Sigmoid colon (tissue), 6 donors: ENCODE measurements at regions not wholly inside any gene's neighbourhood (a gene's known extent, or its start where the extent isn't known, plus 50 kb on each side); places are given as distances from the start of the nearest gene placed in this dataset.

ENCODE experiments used
- DNase-seq: peaks from one replicate; pipeline ENCODE4 v3.0.0-alpha.2; 2019
- H3K27ac ChIP-seq, 4 donors: fragments of 200-600 bp; sonication (generic); one replicate each; pipeline ENCODE4 v1.5.1; 2016 to 2019; ENCODE audit warnings: mild to moderate bottlenecking in 1 of 4
- H3K27me3 ChIP-seq, 3 donors: fragments of 200-600 bp; sonication (generic); one replicate each; pipeline ENCODE4 v1.5.1; 2019; ENCODE audit warnings: mild to moderate bottlenecking in 1 of 3
- H3K36me3 ChIP-seq, 4 donors: fragments of 200-600 bp; sonication (generic); one replicate each; pipeline ENCODE4 v1.5.1; 2016 to 2019
- H3K4me1 ChIP-seq, 4 donors: fragments of 200-600 bp; sonication (generic); one replicate each; pipeline ENCODE4 v1.5.1; 2017 to 2019
- H3K4me3 ChIP-seq, 4 donors: fragments of 200-600 bp; sonication (generic); one replicate each; pipeline ENCODE4 v1.5.1; 2017 to 2019; ENCODE audit warnings: mild to moderate bottlenecking in 2 of 4, moderate library complexity in 1 of 4
- H3K9me3 ChIP-seq, 4 donors: fragments of 200-600 bp in 3 of 4; sonication (generic) in 3 of 4; one replicate each; pipeline versions ENCODE4 v1.5.1 to v1.6.1; 2013 to 2019
- EP300 ChIP-seq, 4 donors: sonication (generic); formaldehyde crosslinking; IDR thresholded peaks; one replicate each; pipeline ENCODE4 v1.6.1; 2017; ENCODE audit warnings: antibody characterized with exemption in 4 of 4
- POLR2A ChIP-seq, 2 donors: fragments of 450-650 bp; IDR thresholded peaks; one replicate each; pipeline ENCODE4 v1.6.1; 2016; ENCODE audit warnings: antibody characterized with exemption in 2 of 2, mild to moderate bottlenecking in 2 of 2, moderate library complexity in 2 of 2
- POLR2AphosphoS5 ChIP-seq, 4 donors: sonication (generic); formaldehyde crosslinking; IDR thresholded peaks; one replicate each; pipeline ENCODE4 v1.6.1; 2017; ENCODE audit warnings: antibody characterized with exemption in 4 of 4
- WGBS, 2 donors: extraction: QIAGEN DNeasy Blood & Tissue Kit; methylation state at CpG; one replicate each; pipeline ENCODE4 v1.1.7; 2013; 5-methylcytosine and 5-hydroxymethylcytosine counted together
- intact Hi-C: fragments of 100-400 bp; cut with DNase I; formaldehyde crosslinking; loops from one replicate; pipeline ENCODE4 v1.15.1; 2023
- TF ChIP-seq, protein P1 (sequence below), 4 experiments: fragments of 450-650 bp in 3 of 4; fragments of 200-600 bp in 1 of 4; IDR thresholded peaks; one replicate each; pipeline ENCODE4 v1.5.1; 2016 to 2019; ENCODE audit warnings: antibody characterized with exemption in 4 of 4, mild to moderate bottlenecking in 3 of 4, moderate library complexity in 2 of 4
- donor health status: healthy with polysubstance abuse.
- donor health status: healthy.

DNA sequence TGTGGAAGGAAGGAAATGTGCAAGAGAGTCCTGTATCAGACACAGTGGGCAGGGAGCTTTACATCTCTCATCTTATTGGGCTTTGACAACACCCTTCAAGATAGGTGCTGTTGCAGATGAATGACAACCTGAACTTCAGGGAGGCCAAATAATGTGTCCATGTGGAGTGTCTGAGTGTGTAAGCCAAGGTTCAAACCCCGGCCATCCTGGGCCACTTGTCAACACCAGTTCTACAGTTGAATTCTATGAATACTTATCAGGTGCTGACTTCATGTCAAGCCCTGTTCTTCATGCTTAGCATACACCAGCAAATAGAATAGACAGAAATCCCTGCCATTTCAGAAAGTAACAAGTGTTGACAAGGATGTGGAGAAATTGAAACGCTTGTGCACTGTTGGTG is 354.4 kb downstream of the KCNRG start:
- no peak for TF ChIP-seq POLR2A (IDR thresholded peaks at IDR 0.05)
- TF ChIP-seq EP300 (IDR thresholded peaks at IDR 0.05): no peak
- no peak for TF ChIP-seq POLR2AphosphoS5 (IDR thresholded peaks at IDR 0.05)
- TF ChIP-seq, protein P1, sequence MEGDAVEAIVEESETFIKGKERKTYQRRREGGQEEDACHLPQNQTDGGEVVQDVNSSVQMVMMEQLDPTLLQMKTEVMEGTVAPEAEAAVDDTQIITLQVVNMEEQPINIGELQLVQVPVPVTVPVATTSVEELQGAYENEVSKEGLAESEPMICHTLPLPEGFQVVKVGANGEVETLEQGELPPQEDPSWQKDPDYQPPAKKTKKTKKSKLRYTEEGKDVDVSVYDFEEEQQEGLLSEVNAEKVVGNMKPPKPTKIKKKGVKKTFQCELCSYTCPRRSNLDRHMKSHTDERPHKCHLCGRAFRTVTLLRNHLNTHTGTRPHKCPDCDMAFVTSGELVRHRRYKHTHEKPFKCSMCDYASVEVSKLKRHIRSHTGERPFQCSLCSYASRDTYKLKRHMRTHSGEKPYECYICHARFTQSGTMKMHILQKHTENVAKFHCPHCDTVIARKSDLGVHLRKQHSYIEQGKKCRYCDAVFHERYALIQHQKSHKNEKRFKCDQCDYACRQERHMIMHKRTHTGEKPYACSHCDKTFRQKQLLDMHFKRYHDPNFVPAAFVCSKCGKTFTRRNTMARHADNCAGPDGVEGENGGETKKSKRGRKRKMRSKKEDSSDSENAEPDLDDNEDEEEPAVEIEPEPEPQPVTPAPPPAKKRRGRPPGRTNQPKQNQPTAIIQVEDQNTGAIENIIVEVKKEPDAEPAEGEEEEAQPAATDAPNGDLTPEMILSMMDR (IDR thresholded peaks at IDR 0.05): no peak
- H3K9me3 ChIP-seq: no peaks in the 10 kb centered on the region
- H3K36me3 ChIP-seq: no peaks in the 10 kb centered on the region
- no peaks in the 10 kb centered on the region for H3K27me3 ChIP-seq
- WGBS, 2 donors: 93 to 97% methylated on average over 2 of the region's 2 CpGs
- H3K4me1 ChIP-seq: no peaks in the 10 kb centered on the region
- no peak for DNase-seq
- intact Hi-C loops: no loop called here
- no peak overlapping the region for H3K4me3 ChIP-seq
- no peak overlapping the region for H3K27ac ChIP-seq

DNA sequence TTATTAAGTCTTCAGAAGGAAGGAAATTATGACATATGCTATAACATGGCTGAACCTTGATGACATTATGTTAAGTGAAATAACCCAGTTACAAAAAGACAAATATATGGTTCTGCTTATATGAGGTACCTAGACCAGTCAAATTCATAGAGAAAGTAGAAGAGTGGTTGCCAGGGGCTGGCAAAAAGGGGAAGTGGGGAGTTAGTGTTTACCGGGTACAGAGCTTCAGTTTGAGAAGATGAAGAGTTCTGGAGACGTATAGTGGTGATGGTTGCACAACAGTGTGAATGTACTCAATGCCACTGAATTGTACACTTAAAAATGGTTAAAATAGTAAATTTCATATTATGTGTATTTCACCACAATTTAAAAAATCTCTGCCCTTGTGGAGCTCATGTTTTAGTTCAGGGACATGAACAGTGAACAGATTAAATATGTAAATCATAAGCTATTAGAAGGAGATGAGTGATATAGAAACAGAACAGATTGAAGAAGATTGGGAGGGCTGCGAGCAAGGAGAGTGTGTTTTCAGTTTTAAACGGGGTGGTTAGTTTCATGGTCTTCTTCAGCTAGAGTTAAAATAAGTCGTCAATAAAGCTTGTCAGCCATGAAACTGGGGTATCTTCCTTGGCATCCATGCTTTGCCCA is 355.2 kb downstream of the KCNRG start:
- TF ChIP-seq POLR2AphosphoS5 (IDR thresholded peaks at IDR 0.05): no peak
- TF ChIP-seq EP300 (IDR thresholded peaks at IDR 0.05): no peak
- TF ChIP-seq, protein P1 (IDR thresholded peaks at IDR 0.05): no peak
- TF ChIP-seq POLR2A (IDR thresholded peaks at IDR 0.05): no peak
- no peaks in the 10 kb centered on the region for H3K9me3 ChIP-seq
- 66 to 87% methylated on average over 5 of the region's 5 CpGs for WGBS, 2 donors
- no peak overlapping the region for H3K4me3 ChIP-seq
- no peaks in the 10 kb centered on the region for H3K36me3 ChIP-seq
- H3K27me3 ChIP-seq: no peaks in the 10 kb centered on the region
- DNase-seq: no peak
- no peaks in the 10 kb centered on the region for H3K4me1 ChIP-seq
- H3K27ac ChIP-seq: no peak overlapping the region
- intact Hi-C loops: no loop called here

DNA sequence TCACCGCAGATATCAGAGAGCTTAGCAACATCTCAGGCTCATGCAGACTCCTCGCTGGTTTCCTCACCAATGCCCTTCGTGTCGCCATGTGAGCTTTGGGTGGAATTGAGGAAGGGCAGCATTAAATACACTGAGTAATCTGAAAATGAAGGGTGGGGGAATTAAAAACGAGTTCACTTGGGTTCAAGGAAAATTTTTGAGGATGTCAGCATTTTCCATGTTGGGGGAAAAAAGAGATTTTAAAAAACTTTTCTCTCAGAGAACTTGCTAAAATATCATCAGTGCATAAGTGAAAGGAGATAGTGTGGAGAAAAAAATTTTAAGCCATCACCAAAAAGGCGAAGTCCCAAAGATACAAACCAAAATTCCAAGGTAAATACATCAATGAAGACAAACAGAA is 359.3 kb downstream of the KCNRG start:
- H3K27ac ChIP-seq: no peak overlapping the region
- no peak overlapping the region for H3K4me3 ChIP-seq
- H3K36me3 ChIP-seq: no peaks in the 10 kb centered on the region
- no peaks in the 10 kb centered on the region for H3K27me3 ChIP-seq
- 91 to 94% methylated on average over 6 of the region's 6 CpGs for WGBS, 2 donors
- intact Hi-C loops: no loop called here
- TF ChIP-seq, protein P1 (IDR thresholded peaks at IDR 0.05): no peak
- TF ChIP-seq POLR2AphosphoS5 (IDR thresholded peaks at IDR 0.05) (no peak), POLR2A (IDR thresholded peaks at IDR 0.05) (no peak), EP300 (IDR thresholded peaks at IDR 0.05) (no peak)
- DNase-seq: no peak
- no peaks in the 10 kb centered on the region for H3K9me3 ChIP-seq
- no peaks in the 10 kb centered on the region for H3K4me1 ChIP-seq

DNA sequence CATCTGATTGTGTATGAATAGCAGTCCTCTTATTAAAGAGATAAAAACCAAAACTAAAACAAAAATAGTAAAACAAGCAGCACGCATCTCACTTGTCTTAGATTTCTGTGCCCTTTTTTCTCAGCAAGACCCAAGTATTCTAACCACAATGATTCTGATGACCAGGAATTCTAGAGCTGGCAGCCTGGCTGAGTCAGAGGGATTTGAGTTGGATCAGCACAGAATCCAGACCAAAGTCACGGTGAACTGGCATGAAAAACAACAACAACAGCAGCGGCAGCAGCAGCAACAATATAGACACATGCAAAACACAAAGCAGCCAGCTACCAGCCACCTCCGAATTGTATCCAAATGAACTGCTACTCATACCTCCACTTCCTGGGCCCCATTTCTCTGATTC is 360.5 kb downstream of the KCNRG start:
- no peak for TF ChIP-seq POLR2A (IDR thresholded peaks at IDR 0.05)
- TF ChIP-seq EP300 (IDR thresholded peaks at IDR 0.05): no peak
- no peak for TF ChIP-seq POLR2AphosphoS5 (IDR thresholded peaks at IDR 0.05)
- TF ChIP-seq, protein P1 (IDR thresholded peaks at IDR 0.05): no peak
- Histone ChIP-seq H3K4me1 (no peaks in the 10 kb centered on the region), H3K9me3 (peaks cover 0 to 2% (median under 1%) of the 10 kb centered on the region in 4 donors), H3K36me3 (no peaks in the 10 kb centered on the region), H3K27ac (no peak overlapping the region), H3K4me3 (no peak overlapping the region), H3K27me3 (no peaks in the 10 kb centered on the region)
- intact Hi-C loops: no loop called here
- 55 to 56% methylated on average over 4 of the region's 4 CpGs for WGBS, 2 donors
- DNase-seq: no peak
